GM06990 (cell line): ENCODE measurements at regions not wholly inside any gene's neighbourhood (a gene's known extent, or its start where the extent isn't known, plus 50 kb on each side); places are given as distances from the start of the nearest gene placed in this dataset.
A peak's percentile ranks its signal among the peaks of the same experiment; 100 is the strongest.
"Not testable (repeated sequence)": the region's sequence is repeated elsewhere in the genome, so short reads cannot be mapped to it uniquely, and the experiment has no call there.

Experiments used
- DNase-seq: peaks from one replicate; pipeline ENCODE4 v3.0.0-alpha.2; 2011; ENCODE audit not compliant: insufficient read length; ENCODE audit errors: extremely low read depth
- H3K27me3 ChIP-seq: replicated peaks from 2 replicates; pipeline ENCODE4 v1.6.0; 2011; ENCODE audit warnings: low read length; ENCODE audit not compliant: control insufficient read depth, insufficient read depth
- H3K36me3 ChIP-seq: 2 replicates; pipeline ENCODE4 v1.5.1; 2011; ENCODE audit warnings: low read length; ENCODE audit not compliant: control insufficient read depth, insufficient read depth
- H3K4me3 ChIP-seq: replicated peaks from 2 replicates; pipeline ENCODE4 v1.5.1; 2011; ENCODE audit warnings: low read depth, mild to moderate bottlenecking, control low read depth, low read length
- CTCF ChIP-seq: IDR thresholded peaks from 2 replicates; pipeline ENCODE4 v1.5.1; 2011; ENCODE audit warnings: low read length, control low read depth, mild to moderate bottlenecking, inconsistent platforms; ENCODE audit not compliant: insufficient read depth, poor library complexity, severe bottlenecking

- TF ChIP-seq CTCF = peak; percentile 15
- no peak for DNase-seq
- Histone ChIP-seq H3K4me3 (no peak overlapping the region), H3K36me3 (no peaks in the 10 kb centered on the region), H3K27me3 (no peaks in the 10 kb centered on the region)
These were observed 246.7 kb downstream of the CD109 start for GRCh38 chr6:73942592-73943186.

GRCh38 chr6:73941892-73942291, 245.9 kb downstream of the CD109 start:
- Histone ChIP-seq H3K4me3 (no peak overlapping the region), H3K27me3 (no peaks in the 10 kb centered on the region), H3K36me3 (no peaks in the 10 kb centered on the region)
- TF ChIP-seq CTCF = no peak
- DNase-seq = no peak

- H3K36me3 ChIP-seq = no peaks in the 10 kb centered on the region
- no peaks in the 10 kb centered on the region for H3K27me3 ChIP-seq
- no peak for TF ChIP-seq CTCF
- no peak for DNase-seq
- no peak overlapping the region for H3K4me3 ChIP-seq
These were observed 241.8 kb downstream of the CD109 start for GRCh38 chr6:73937805-73938204.

GRCh38 chr6:73932866-73933265, 236.9 kb downstream of the CD109 start:
- Histone ChIP-seq H3K27me3 (no peaks in the 10 kb centered on the region), H3K4me3 (no peak overlapping the region), H3K36me3 (no peaks in the 10 kb centered on the region)
- no peak for TF ChIP-seq CTCF
- no peak for DNase-seq

- no peak for DNase-seq
- no peaks in the 10 kb centered on the region for H3K36me3 ChIP-seq
- TF ChIP-seq CTCF = no peak
- H3K27me3 ChIP-seq = no peaks in the 10 kb centered on the region
- H3K4me3 ChIP-seq = no peak overlapping the region
These were observed 233.4 kb downstream of the CD109 start for GRCh38 chr6:73929405-73929804.

- H3K36me3 ChIP-seq = no peaks in the 10 kb centered on the region
- H3K4me3 ChIP-seq = no peak overlapping the region
- no peaks in the 10 kb centered on the region for H3K27me3 ChIP-seq
- TF ChIP-seq CTCF = no peak
- DNase-seq = no peak
These were observed 231.4 kb downstream of the CD109 start for GRCh38 chr6:73927421-73927820.

GRCh38 chr6:73925703-73926102, 229.7 kb downstream of the CD109 start:
- H3K4me3 ChIP-seq, H3K36me3 ChIP-seq, DNase-seq, H3K27me3 ChIP-seq: not testable (repeated sequence)
